Common myeloid progenitor, CD34-positive (primary cell): ENCODE measurements at regions not wholly inside any gene's neighbourhood (a gene's known extent, or its start where the extent isn't known, plus 50 kb on each side); places are given as distances from the start of the nearest gene placed in this dataset.

Source experiments
- CTCF ChIA-PET: fragments of 350-600 bp; sonication (Branson Sonifier 250); formaldehyde crosslinking; loops from one replicate; lab custom pipeline; 2021; ENCODE audit warnings: antibody characterized with exemption; lab: Charles Lee
- POLR2A ChIA-PET: fragments of 350-600 bp; sonication (Branson Sonifier 250); formaldehyde crosslinking; loops from one replicate; lab custom pipeline; 2021; ENCODE audit warnings: antibody characterized with exemption; lab: Charles Lee
- DNase-seq, 3 donors: peaks; one replicate each; pipeline versions ENCODE4 v3.0.0 to v3.0.0-alpha.2; 2013
- H3K27ac ChIP-seq, 2 experiments: 1 replicate in 1 of 2; 2 replicates in 1 of 2; pipeline ENCODE4 v1.7.0; 2013; ENCODE audit warnings: inconsistent platforms in 2 of 2, low read length in 2 of 2, mild to moderate bottlenecking in 2 of 2, low read depth in 1 of 2, moderate library complexity in 1 of 2; ENCODE audit not compliant: severe bottlenecking in 2 of 2, insufficient read depth in 1 of 2, poor library complexity in 1 of 2
- H3K27me3 ChIP-seq, 5 experiments: replicated peaks in 2 of 5; 1 replicate in 3 of 5; 2 replicates in 2 of 5; pipeline versions ENCODE4 v1.6.1 to v1.7.0; 2013; ENCODE audit warnings: low read length in 4 of 5, mild to moderate bottlenecking in 2 of 5, moderate library complexity in 2 of 5, inconsistent platforms in 1 of 5; ENCODE audit not compliant: insufficient read depth in 5 of 5, control insufficient read depth in 4 of 5
- H3K36me3 ChIP-seq, 4 experiments: 1 replicate in 2 of 4; 2 replicates in 2 of 4; pipeline versions ENCODE4 v1.6.1 to v1.7.0; 2013; ENCODE audit warnings: low read length in 3 of 4, control low read depth in 1 of 4, mild to moderate bottlenecking in 1 of 4; ENCODE audit not compliant: control insufficient read depth in 4 of 4, insufficient read depth in 4 of 4
- H3K4me1 ChIP-seq, 4 experiments: 1 replicate in 3 of 4; 2 replicates in 1 of 4; pipeline versions ENCODE4 v1.6.1 to v1.7.1; 2013; ENCODE audit warnings: low read length in 3 of 4, mild to moderate bottlenecking in 3 of 4, control low read depth in 1 of 4, inconsistent platforms in 1 of 4, moderate library complexity in 1 of 4; ENCODE audit not compliant: control insufficient read depth in 4 of 4, insufficient read depth in 4 of 4; ENCODE audit errors: control extremely low read depth in 1 of 4
- H3K4me3 ChIP-seq, 7 experiments: 1 replicate in 4 of 7; 2 replicates in 3 of 7; pipeline versions ENCODE4 v1.5.1 to v1.7.0; 2013; ENCODE audit warnings: mild to moderate bottlenecking in 7 of 7, low read length in 6 of 7, moderate library complexity in 6 of 7, inconsistent platforms in 2 of 7, low read depth in 2 of 7, control low read depth in 1 of 7; ENCODE audit not compliant: insufficient read depth in 4 of 7, control insufficient read depth in 1 of 7; ENCODE audit errors: extremely low read depth in 1 of 7
- H3K9me3 ChIP-seq, 5 experiments: 1 replicate in 4 of 5; 2 replicates in 1 of 5; pipeline versions ENCODE4 v1.6.1 to v1.7.1; 2013; ENCODE audit warnings: low read length in 4 of 5, mild to moderate bottlenecking in 2 of 5, inconsistent platforms in 1 of 5, low read depth in 1 of 5, moderate library complexity in 1 of 5; ENCODE audit not compliant: control insufficient read depth in 4 of 5, insufficient read depth in 2 of 5; ENCODE audit errors: control extremely low read depth in 1 of 5
- WGBS: methylation state at CpG from one replicate; pipeline ENCODE4 v1.1.5; 2013; ENCODE audit not compliant: insufficient coverage; 5-methylcytosine and 5-hydroxymethylcytosine counted together

DNA sequence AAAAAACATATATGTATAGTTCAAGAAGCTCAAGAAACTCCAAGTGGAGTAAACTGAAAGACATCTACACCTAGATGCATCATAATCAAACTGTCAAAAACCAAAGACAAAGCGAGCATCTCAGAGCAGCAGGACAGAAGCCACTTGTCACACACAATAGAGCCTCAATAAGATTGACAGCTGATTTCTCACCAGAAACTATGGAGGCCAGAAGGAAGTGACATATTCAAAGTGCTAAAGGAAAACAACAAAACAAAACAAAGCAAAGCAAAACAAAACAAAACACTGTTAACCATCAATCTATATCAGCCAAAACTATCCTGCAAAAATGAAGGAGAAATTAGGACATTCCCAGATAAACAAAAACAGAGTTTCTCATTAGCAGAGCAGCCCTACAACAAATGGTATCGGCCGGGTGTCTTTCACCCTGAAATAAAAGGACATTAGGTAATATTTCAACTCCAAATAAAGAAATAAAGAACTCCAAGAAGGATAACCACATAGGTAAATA lies 65.8 kb upstream of the SEPTIN5 start:
- DNase-seq = peak; percentile 29 to 54 (median 31)
- POLR2A ChIA-PET = no interaction called here
- Histone ChIP-seq H3K27me3 (no peaks in the 10 kb centered on the region), H3K36me3 (no peaks in the 10 kb centered on the region), H3K4me1 (peaks cover 1 to 27% (median 16%) of the 10 kb centered on the region in 4 experiments), H3K27ac (no peak overlapping the region), H3K4me3 (no peak overlapping the region), H3K9me3 (peaks cover 2 to 14% (median 6%) of the 10 kb centered on the region in 5 experiments)
- CTCF ChIA-PET = interaction anchor here (1.1 kb wide), 1 partner anchor 15 kb away, joined by 3 read pairs; no protein-coding TSS in a partner anchor
- WGBS = 100% methylated on average over 1 of the region's 3 CpGs

DNA sequence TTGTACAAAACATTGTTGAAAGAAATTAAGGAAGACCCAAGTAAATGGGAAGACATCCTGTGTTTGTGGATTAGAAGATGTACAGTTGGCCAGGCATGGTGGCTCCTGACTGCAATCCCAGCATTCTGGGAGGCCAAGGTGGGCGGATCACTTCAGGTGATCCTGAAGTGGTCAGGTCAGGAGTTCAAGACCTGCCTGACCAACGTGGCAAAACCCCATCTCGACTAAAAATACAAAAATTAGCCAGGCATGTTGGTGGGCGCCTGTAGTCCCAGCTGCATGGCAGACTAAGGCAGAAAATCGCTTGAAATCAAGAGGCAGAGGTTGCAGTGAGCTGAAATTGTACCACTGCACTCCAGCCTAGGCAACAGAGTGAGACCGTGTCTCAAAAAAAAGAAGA lies 62.0 kb upstream of the SEPTIN5 start:
- H3K27ac ChIP-seq = no peak overlapping the region
- H3K36me3 ChIP-seq = no peaks in the 10 kb centered on the region
- ChIA-PET CTCF (interaction anchor here (1.0 kb wide), 1 partner anchor 20 kb away, joined by 3 read pairs; no protein-coding TSS in a partner anchor), POLR2A (no interaction called here)
- H3K4me1 ChIP-seq = no peaks in the 10 kb centered on the region
- DNase-seq = no peak
- H3K27me3 ChIP-seq = no peaks in the 10 kb centered on the region
- no peak overlapping the region for H3K4me3 ChIP-seq
- WGBS = 70% methylated on average over 5 of the region's 6 CpGs
- H3K9me3 ChIP-seq = peaks cover 2 to 8% (median 6%) of the 10 kb centered on the region in 5 experiments

DNA sequence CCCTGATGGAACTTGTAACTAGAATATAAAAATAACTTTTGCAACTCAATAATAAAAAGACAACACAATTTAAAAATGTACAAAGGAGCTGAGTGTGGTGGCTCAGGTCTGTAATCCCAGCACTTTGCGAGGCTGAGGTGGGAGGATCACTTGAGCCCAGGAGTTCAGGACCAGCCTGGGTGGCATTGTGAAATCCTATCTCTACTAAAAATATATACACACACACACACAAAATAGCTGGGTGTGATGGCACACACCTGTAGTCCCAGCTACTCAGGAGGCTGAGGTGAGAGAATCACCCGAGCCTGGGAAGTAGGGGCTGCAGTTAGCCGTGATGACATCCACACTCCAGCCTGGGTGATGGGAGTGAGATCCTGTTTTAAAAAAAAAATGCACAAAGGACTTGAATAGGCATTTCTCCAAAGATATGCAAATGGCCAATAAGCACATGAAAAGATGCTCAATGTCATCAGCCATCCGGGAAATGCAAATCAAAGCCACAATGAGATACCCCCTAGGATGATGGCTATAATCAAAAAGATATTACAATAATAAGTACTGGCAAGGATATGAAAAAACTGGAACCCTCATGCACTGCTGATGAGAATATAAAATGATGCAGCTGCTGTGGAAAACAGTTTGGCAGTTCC lies 59.8 kb upstream of the SEPTIN5 start:
- WGBS = 100% methylated on average over 3 of the region's 4 CpGs
- Histone ChIP-seq H3K27ac (no peak overlapping the region), H3K4me1 (no peaks in the 10 kb centered on the region), H3K4me3 (no peak overlapping the region), H3K36me3 (no peaks in the 10 kb centered on the region), H3K9me3 (no peaks in the 10 kb centered on the region), H3K27me3 (no peaks in the 10 kb centered on the region)
- ChIA-PET POLR2A (no interaction called here), CTCF (interaction anchor here (1.2 to 2.0 kb wide), 2 partner anchors 9 to 35 kb away, joined by 3 to 7 read pairs; no protein-coding TSS in a partner anchor)
- no peak for DNase-seq

DNA sequence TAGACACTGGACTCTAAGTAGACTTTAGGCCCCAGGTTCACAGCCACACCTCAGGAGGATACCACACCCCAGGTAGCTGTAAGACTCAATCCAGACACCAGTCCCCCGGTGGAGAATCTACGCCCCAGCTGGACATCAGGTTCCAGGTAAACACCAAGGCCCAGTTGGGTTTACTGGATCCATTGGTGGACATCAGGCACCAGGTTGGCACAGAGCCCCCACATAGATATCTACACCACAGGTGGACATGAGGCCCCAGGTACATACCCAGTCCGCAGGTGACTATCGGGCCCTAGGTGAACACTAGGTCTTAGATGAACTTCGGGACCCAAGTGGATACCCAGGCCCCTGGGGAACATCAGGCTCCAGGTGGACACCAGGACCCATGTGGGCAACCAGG lies 58.9 kb upstream of the SEPTIN5 start:
- no peak for DNase-seq
- Histone ChIP-seq H3K36me3 (no peaks in the 10 kb centered on the region), H3K4me1 (no peaks in the 10 kb centered on the region), H3K4me3 (no peak overlapping the region), H3K9me3 (no peaks in the 10 kb centered on the region), H3K27me3 (no peaks in the 10 kb centered on the region), H3K27ac (no peak overlapping the region)
- CTCF ChIA-PET = interaction anchor here (2.0 kb wide), 1 partner anchor 10 kb away, joined by 7 read pairs; no protein-coding TSS in a partner anchor
- POLR2A ChIA-PET = no interaction called here
- 67% methylated on average over 4 of the region's 5 CpGs for WGBS

DNA sequence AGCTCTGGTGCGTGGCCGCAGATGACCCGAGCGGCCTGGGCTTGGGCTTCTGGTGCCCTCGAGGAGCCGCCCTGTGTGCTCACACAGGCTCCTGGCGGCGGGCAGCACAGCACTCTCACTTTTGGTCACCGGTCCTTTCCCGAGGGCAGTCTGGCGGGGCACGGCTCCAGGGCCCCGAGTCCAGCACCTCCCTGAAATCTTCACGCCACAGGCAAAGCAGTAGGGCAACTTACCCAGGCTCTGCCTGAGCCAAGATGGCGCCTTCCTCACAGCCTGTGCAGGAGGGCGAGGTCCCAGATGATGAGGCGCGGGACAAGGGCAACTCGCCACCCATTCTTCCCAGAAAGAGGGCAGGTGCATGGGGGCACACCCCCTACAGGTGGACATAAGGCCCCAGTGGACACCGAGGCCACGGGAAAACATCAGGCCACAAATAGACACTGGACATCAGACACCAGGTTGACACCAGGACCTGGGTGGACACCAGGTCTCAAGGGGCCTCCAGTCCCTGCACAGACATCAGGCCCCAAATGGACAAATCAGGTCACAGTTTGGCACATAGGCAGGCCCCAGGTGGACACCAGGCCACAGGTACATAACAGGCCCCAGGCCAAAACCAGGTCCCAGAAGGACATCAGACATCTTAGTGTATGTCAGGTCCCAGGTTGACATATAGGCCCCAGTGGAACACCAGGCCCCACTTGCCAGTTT lies 57.6 kb upstream of the SEPTIN5 start:
- Histone ChIP-seq H3K4me3 (no peak overlapping the region), H3K36me3 (no peaks in the 10 kb centered on the region), H3K27ac (no peak overlapping the region), H3K4me1 (peaks cover 0 to 3% (median 0%) of the 10 kb centered on the region in 4 experiments), H3K9me3 (no peaks in the 10 kb centered on the region), H3K27me3 (no peaks in the 10 kb centered on the region)
- no peak for DNase-seq
- WGBS = 99% methylated on average over 20 of the region's 21 CpGs
- ChIA-PET POLR2A (no interaction called here), CTCF (no interaction called here)

DNA sequence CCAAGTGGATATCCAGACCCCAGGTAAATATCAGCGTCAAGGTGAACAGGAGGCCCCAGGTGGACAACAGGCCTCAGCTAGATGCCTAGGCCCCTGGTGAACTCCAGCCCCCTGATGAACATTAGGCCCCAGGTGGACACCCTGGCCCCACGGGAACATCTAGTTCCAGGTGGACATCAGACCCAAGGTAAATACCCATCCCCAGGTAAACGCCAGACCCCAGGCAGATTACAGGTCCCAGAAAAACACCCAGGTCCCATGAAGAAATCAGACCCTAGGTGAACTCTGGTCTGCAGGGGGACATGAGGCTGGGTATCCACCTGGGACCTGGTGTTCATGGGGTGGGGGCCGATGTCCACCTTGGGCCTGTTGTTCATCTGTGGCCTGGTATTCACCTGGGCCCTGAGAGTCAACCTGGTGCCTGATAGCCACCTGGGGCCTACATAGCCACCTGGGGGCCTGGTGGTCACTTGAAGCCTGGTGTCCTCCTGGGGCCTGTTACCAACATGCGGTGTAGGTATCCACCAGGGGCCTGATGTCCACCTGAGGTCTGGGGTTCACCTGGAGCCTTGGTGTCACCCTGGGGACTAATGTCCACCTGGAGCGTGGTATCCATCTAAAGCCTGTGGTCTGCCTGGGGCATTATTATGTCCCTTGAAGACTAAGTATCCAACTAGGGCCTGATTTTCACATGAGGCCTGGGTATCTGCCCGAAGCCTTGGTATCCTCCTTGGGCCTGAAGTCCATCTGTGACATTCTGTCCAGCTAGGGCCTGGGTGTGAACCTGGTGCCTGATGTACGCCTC lies 56.8 kb upstream of the SEPTIN5 start:
- peaks cover 0 to 3% (median 0%) of the 10 kb centered on the region in 4 experiments for H3K4me1 ChIP-seq
- H3K9me3 ChIP-seq = no peaks in the 10 kb centered on the region
- no peaks in the 10 kb centered on the region for H3K27me3 ChIP-seq
- no peaks in the 10 kb centered on the region for H3K36me3 ChIP-seq
- no peak overlapping the region for H3K27ac ChIP-seq
- CTCF ChIA-PET = no interaction called here
- 98% methylated on average over 7 of the region's 8 CpGs for WGBS
- POLR2A ChIA-PET = no interaction called here
- H3K4me3 ChIP-seq = no peak overlapping the region
- no peak for DNase-seq
